ENCODE measurements at regions not wholly inside any gene's neighbourhood (a gene's known extent, or its start where the extent isn't known, plus 50 kb on each side); places are given as distances from the start of the nearest gene placed in this dataset.

DNA sequence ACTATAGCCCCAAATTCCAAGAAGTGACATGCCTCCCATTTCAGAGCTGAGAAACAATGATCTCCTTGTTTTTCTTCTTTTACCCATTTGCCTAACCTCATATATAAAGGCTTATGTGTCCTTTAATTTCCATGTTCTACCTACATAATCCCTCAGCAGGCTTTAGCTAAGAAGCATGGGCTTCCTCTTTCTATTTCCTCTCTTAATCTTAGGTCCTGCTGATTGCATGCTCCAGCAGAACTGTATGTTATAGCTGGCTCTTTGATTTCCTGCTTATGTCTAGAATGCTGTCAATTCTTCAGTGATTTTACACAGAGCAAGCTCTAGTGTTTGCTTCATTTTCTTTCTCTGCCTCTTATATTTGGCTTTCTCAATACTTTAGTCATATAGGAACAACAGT lies 151.7 kb upstream of the COX10 start:
- DNase-seq (ENCODE audit: extremely low spot score), result no peak
- no peak for TF ChIP-seq FOXM1 (IDR thresholded peaks at IDR 0.05; ENCODE audit: borderline replicate concordance)
- no peak for TF ChIP-seq ARNT (IDR thresholded peaks at IDR 0.05)
- no peak for TF ChIP-seq FOXA1 (IDR thresholded peaks at IDR 0.05)
- no peak for TF ChIP-seq NFRKB (IDR thresholded peaks at IDR 0.05)
- TF ChIP-seq LEF1 (IDR thresholded peaks at IDR 0.05; ENCODE audit: borderline replicate concordance), result no peak
- no peak for TF ChIP-seq BHLHE40 (IDR thresholded peaks at IDR 0.05; ENCODE audit: borderline replicate concordance)
- TF ChIP-seq, protein P1, sequence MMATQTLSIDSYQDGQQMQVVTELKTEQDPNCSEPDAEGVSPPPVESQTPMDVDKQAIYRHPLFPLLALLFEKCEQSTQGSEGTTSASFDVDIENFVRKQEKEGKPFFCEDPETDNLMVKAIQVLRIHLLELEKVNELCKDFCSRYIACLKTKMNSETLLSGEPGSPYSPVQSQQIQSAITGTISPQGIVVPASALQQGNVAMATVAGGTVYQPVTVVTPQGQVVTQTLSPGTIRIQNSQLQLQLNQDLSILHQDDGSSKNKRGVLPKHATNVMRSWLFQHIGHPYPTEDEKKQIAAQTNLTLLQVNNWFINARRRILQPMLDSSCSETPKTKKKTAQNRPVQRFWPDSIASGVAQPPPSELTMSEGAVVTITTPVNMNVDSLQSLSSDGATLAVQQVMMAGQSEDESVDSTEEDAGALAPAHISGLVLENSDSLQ (IDR thresholded peaks at IDR 0.05), result no peak
- no peak for TF ChIP-seq ELF4 (IDR thresholded peaks at IDR 0.05)
- TF ChIP-seq ZNF384 (IDR thresholded peaks at IDR 0.05), result no peak
- no peak for TF ChIP-seq HDGF (IDR thresholded peaks at IDR 0.05; ENCODE audit: borderline replicate concordance)
- CTCF ChIA-PET, result no interaction called here
- POLR2A ChIA-PET, result no interaction called here

DNA sequence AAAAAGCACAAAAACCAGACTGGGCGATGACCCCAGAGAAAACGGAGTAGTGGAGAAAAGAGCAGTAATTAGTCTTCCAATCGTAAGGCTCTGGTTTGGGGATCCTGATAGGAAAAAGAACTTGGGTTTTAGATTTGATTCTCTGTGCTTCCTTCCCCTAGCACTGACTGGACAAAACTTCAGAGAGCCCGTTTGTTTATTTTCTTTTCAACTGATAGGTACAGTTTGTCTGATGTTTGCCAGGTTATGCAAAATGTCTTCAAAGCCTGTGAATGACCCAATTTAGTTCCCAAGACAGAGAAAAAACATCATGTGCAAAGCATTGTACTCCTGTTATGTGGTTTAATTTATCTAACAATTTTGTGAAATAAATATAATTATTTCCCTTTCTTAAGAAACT lies 151.1 kb upstream of the COX10 start:
- ChIA-PET CTCF (no interaction called here), POLR2A (no interaction called here)
- DNase-seq (ENCODE audit: extremely low spot score), result no peak
- TF ChIP-seq FOXA1 (IDR thresholded peaks at IDR 0.05), result no peak
- TF ChIP-seq ARNT (IDR thresholded peaks at IDR 0.05), result no peak
- no peak for TF ChIP-seq ELF4 (IDR thresholded peaks at IDR 0.05)
- no peak for TF ChIP-seq ZNF384 (IDR thresholded peaks at IDR 0.05)
- no peak for TF ChIP-seq SP1 (IDR thresholded peaks at IDR 0.05)
- TF ChIP-seq BHLHE40 (IDR thresholded peaks at IDR 0.05; ENCODE audit: borderline replicate concordance), result no peak
- TF ChIP-seq SUZ12 (IDR thresholded peaks at IDR 0.05), result no peak
- no peak for TF ChIP-seq L3MBTL2 (conservative IDR thresholded peaks at IDR 0.05)

DNA sequence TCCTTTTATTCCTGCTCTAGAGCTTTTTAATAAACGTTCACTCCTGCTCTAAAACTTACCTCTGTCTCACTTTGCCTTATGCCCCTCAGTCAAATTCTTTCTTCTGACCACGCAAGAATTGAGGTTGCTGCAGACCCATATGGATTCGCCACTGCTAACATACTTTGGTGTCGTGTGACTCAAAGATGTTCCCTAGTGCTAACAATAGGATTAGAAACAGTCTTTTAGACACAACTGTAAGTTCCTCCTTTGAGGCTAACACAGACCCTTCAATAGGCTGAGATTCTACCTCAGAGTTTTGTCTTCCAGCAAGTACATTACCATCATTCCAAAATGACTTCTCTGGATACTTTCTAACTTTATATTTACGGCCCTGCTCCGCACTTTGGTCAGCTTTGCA lies 149.5 kb upstream of the COX10 start:
- no peak for TF ChIP-seq SP1 (IDR thresholded peaks at IDR 0.05)
- TF ChIP-seq FOXM1 (IDR thresholded peaks at IDR 0.05; ENCODE audit: borderline replicate concordance), result no peak
- no peak for TF ChIP-seq HDGF (IDR thresholded peaks at IDR 0.05; ENCODE audit: borderline replicate concordance)
- no peak for TF ChIP-seq FOXA1 (IDR thresholded peaks at IDR 0.05)
- CTCF ChIA-PET, result no interaction called here
- no peak for DNase-seq (ENCODE audit: extremely low spot score)
- POLR2A ChIA-PET, result no interaction called here

DNA sequence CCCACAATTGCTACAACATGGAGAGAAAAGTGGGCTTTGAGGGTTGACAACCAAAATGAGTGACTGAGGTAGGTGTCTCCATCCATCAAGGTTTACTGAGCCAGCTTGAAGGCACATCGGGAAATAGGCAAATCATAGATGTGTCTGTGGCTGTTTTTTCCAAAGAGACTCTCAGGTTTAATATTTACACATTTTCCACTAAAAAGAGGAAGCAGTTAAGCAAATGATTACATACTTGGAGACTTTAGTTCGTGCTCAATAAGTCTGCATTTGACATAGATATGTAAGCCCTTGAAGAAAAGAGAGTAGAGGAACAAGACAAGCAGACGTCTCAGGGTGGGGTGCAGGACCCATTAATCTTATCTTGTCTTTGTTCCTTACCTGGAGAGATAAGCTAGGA lies 148.9 kb upstream of the COX10 start:
- ChIA-PET POLR2A (no interaction called here), CTCF (no interaction called here)
- DNase-seq (ENCODE audit: extremely low spot score), result no peak
- no peak for TF ChIP-seq HDGF (IDR thresholded peaks at IDR 0.05; ENCODE audit: borderline replicate concordance)
- no peak for TF ChIP-seq ARNT (IDR thresholded peaks at IDR 0.05)
- no peak for TF ChIP-seq BHLHE40 (IDR thresholded peaks at IDR 0.05; ENCODE audit: borderline replicate concordance)
- no peak for TF ChIP-seq NFRKB (IDR thresholded peaks at IDR 0.05)
- no peak for TF ChIP-seq CTBP1 (IDR thresholded peaks at IDR 0.05; ENCODE audit: borderline replicate concordance)
- TF ChIP-seq, protein P1 (IDR thresholded peaks at IDR 0.05), result no peak
- TF ChIP-seq TARDBP (IDR thresholded peaks at IDR 0.05), result no peak
- TF ChIP-seq SUZ12 (IDR thresholded peaks at IDR 0.05), result no peak
- TF ChIP-seq SP1 (IDR thresholded peaks at IDR 0.05), result no peak
- no peak for TF ChIP-seq FOXM1 (IDR thresholded peaks at IDR 0.05; ENCODE audit: borderline replicate concordance)
- TF ChIP-seq ZNF384 (IDR thresholded peaks at IDR 0.05), result no peak
- no peak for TF ChIP-seq L3MBTL2 (conservative IDR thresholded peaks at IDR 0.05)
- no peak for TF ChIP-seq ELF4 (IDR thresholded peaks at IDR 0.05)
- TF ChIP-seq LEF1 (IDR thresholded peaks at IDR 0.05; ENCODE audit: borderline replicate concordance), result no peak
- no peak for TF ChIP-seq FOXA1 (IDR thresholded peaks at IDR 0.05)
- no peak for TF ChIP-seq FOXK2 (IDR thresholded peaks at IDR 0.05)

DNA sequence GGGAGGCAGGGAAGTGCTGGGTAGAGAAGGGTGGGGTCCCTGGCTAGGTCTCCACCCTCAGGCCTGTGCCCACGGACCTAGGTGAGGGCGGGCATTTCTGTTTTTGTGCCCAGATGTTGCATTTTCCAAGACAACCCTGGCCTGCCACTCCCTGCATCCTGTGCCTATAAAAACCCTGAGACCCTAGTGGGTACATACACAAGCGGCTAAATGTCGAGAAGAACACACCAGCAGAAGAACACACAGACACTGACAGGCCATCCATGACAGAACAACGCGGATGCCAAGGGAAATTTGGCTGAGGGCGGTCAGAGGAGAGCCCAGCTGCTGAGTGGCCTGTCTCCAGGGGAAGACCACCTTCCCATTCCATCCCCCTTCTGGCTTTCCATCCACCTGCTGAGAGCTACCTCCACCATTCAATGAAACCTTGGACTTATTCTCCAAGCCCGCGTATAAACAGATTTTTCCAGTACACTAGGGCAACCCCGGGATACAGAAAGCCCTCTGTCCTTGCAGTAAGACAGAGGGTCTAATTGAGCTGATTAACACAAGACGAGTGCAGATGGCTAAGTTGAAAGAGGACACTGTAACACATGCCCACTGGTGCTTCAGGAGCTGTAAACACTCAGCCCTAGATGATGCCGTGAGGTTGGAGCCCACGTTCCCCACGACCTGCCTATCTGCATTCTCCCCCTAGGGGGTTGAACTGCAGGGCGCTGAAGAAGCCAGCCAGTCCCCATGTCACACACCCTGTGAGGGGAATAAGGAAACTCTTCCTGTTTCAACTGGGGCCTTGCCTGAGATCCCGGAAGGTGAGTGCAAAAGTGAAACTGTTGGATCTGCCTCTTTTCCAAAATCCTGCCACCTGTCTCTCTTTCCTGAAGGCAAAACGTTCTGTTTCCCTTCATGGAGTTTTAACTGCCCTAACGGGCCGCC lies 147.2 kb upstream of the COX10 start:
- ChIA-PET POLR2A (no interaction called here), CTCF (no interaction called here)
- no peak for DNase-seq (ENCODE audit: extremely low spot score)
- TF ChIP-seq FOXK2 (IDR thresholded peaks at IDR 0.05) (no peak), SP1 (IDR thresholded peaks at IDR 0.05) (no peak), ZNF384 (IDR thresholded peaks at IDR 0.05) (no peak)

DNA sequence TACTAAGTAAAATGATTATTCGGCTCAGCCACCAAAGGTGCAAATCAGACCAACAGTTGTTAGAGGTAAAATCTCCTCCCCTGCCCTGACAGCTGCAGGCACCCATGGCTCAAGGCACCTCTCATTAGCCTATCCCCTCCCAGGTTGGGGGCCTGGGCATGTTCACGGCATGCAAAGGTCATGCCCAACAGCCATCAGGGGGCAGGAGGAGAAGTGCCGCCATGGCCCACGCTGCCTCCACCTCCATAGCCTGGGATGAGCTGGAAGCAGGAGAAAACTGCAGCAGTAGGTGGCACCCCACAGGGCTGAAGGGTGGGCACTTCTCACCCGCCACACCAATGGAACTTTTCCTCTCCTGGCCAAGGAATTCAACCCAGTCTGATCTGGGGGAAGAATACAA lies 146.4 kb upstream of the COX10 start:
- ChIA-PET CTCF (no interaction called here), POLR2A (no interaction called here)
- no peak for TF ChIP-seq BHLHE40 (IDR thresholded peaks at IDR 0.05; ENCODE audit: borderline replicate concordance)
- DNase-seq (ENCODE audit: extremely low spot score), result no peak

DNA sequence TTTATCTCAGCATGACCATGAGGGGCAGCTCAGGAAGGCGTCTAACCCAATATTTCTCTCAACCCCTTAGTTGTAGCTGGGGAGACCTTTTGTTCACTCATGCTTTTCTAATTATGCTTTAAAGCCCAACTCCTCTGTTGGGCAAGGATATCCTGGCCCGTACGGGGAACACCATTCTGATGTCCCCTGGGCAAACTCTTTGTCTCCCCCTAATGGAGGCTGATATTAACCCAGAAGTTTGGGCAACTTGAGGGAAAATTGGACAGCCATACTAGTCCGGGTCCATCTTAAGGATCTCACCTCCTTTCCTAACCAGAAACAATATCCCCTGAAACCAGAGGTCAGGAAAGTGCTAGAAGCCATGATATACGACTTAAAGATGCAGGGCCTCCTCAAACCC lies 143.7 kb upstream of the COX10 start:
- CTCF ChIA-PET, result no interaction called here
- POLR2A ChIA-PET, result no interaction called here
- TF ChIP-seq ELF4 (IDR thresholded peaks at IDR 0.05), result no peak
- no peak for TF ChIP-seq L3MBTL2 (conservative IDR thresholded peaks at IDR 0.05)
- TF ChIP-seq, protein P1 (IDR thresholded peaks at IDR 0.05), result no peak
- TF ChIP-seq FOXK2 (IDR thresholded peaks at IDR 0.05), result no peak
- TF ChIP-seq SUZ12 (IDR thresholded peaks at IDR 0.05), result no peak
- TF ChIP-seq ARNT (IDR thresholded peaks at IDR 0.05), result no peak
- TF ChIP-seq CTBP1 (IDR thresholded peaks at IDR 0.05; ENCODE audit: borderline replicate concordance), result no peak
- DNase-seq (ENCODE audit: extremely low spot score), result peak; percentile 12
